ENCODE measurements at regions not wholly inside any gene's neighbourhood (a gene's known extent, or its start where the extent isn't known, plus 50 kb on each side); places are given as distances from the start of the nearest gene placed in this dataset.
"Not testable (repeated sequence)": the region's sequence is repeated elsewhere in the genome, so short reads cannot be mapped to it uniquely, and the experiment has no call there.

DNA sequence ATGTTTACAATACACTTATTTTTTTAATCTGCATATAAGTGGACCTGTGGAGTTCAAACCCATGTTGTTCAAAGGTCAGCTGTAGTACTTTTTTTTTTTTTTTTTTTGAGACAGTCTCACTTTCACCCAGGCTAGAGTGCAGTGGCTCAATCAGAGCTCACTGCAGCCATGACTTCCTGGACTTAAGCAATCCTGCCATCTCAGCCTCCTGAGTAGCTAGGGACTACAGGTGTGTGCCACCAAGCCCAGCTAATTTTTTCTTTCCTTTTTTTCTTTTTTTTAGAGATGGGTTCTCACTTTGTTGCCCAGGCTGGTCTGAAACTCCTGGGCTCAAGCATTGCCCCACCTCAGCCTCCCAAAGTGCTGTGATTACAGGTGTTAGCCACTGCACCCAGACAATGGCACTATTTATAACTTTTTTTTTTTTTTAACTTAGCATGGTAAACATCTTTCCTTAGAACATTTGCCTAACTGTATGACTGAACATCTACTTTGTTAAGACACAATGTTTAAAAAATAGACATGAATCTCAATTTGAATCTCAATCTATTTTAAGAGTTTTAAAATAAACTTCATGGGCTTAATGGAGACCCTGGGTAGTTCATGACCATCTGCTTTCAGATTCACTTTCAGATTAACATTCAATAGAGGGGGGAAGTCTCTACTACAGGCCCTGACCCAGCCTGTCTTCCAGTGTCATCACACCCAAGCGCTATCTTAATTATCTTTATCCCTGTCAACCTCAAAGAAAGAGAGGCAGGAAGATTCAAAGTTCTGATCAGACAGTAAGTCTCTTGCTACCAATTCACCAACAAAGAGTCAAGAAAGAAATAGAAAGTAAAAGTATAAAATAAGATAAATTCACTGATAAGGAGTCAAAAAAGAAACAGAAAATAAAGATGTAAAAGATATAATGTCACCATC is 97.7 kb upstream of the DOCK9 start:
- DNase-seq (ENCODE audit: low read depth), result no peak

DNA sequence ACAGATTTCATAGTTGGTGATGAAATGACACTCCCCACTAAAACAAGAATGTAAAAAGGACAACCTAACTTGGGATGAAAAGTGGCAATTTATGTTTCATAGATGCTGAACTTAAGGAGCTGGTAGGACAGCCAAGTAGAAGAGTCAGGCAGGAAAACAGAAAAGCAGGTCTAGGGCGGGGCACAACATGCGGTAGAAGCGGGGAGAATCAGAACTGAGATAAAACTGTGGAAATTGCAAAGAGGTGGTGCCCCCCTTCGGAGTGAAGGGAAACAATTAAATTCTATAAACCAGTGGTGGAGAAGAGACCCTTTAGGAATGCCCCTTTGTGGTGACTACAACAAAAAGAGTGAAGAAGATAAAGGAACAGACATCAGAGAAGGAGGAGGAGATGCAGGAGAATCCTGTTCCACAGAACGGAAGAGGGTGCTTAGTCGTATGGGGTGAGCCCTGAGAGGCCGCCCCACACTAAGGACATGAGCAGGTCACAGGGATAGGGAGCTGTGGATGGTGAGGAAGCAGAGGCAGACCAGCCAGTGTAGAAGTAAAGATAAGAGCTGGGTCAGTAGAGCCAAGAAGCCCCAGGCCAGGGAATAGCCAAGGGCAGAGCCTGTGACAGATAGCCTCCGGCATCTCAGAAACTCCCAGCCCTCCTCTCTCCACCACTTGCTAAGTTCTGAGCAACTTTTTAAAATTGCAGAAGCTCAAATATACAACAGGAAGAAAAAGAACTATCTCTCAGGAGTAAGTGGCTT is 100.3 kb upstream of the DOCK9 start:
- DNase-seq (ENCODE audit: low read depth), result no peak

DNA sequence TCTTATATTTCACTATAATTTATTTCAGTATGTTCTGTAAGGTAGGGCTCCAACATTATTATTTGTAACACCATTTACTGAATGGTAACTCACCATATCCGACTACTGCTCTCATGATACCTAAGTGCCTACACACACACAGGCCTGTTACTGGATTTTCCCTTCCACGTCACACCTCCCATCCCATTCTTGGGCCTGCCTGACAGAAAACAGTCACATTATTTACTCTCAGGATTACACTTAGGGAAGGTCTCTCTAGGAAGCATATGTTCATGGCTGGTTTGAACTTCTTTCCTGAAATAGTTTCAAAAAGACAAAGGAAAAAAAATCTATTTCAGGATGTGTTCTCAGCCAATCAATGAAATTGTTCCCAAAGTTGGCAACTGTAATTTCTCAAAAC is 102.3 kb upstream of the DOCK9 start:
- no peak for DNase-seq (ENCODE audit: low read depth)

DNA sequence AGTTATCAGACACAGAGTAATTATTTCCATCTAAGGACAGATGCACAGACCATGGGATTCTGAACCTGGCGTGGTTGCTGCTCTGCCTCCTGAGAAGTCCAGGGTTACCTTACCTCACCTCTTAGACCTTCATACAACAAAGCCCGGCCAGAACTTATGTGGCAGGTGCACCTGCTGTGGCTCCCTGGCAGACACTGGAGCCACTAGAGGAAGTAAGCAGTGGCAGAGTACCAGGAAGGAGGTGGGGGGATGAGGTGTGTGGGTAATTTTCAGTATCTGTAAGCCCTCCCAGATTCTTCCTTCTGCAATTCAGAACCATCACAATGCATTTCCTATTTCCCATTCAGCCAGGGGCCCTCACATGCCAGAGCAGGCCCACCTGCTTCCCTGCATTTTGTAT is 106.1 kb upstream of the DOCK9 start:
- DNase-seq (ENCODE audit: low read depth), result no peak

DNA sequence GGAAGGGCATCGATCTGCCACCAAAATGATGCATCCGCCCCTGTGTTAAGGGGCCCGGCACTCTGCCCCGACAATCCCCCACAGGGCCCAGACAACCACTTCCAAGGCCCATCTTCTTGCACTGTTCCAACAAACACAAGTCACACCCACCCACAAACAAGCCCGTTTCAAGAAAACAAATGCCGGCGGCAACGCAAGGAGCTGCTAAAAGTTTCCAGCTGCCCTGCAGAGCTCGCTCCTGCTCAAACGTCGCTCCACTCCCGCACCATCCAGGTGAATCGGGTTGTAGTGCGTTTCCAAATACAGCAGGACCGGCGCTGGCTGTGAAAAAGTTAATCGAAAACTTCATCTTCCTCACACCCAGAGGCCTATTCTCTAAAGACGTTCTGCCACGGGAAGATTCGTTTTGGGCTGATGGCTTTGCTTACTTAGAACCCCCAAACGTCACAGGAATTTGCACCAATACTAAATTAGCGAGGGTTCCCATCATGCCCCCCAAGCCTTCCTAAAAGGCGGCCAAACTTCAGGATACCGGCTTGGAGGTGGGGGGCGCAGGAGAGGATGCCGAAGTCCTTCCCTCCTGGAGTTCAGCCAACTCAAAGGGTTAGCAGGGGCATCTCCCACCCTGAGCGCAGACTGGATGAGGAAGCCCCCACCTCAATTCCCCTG is 107.4 kb upstream of the DOCK9 start:
- DNase-seq (ENCODE audit: low read depth), result no peak

DNA sequence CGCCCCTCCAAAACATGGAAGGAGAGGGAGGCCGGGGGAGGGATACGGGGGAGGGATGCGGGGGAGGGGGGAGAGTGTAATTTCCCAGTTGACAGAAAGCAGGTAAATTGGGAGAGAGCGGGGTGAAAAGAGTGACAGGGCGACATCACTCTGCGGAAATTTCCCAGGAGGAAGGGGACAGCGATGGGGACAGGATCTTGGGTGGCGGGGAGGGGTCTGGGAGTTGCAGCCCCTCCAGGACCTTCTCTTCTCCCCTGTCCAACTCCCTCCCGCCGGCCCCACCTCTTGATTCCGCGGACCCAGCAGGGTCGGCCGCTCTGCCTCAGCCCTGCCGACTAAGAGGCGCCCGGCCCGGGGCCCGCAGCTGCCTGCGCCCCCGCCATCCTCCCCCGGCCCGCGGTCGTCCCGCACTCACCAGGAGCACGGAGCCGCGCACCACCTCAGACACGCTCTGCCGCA is 108.0 kb upstream of the DOCK9 start:
- DNase-seq (ENCODE audit: low read depth), result no peak

DNA sequence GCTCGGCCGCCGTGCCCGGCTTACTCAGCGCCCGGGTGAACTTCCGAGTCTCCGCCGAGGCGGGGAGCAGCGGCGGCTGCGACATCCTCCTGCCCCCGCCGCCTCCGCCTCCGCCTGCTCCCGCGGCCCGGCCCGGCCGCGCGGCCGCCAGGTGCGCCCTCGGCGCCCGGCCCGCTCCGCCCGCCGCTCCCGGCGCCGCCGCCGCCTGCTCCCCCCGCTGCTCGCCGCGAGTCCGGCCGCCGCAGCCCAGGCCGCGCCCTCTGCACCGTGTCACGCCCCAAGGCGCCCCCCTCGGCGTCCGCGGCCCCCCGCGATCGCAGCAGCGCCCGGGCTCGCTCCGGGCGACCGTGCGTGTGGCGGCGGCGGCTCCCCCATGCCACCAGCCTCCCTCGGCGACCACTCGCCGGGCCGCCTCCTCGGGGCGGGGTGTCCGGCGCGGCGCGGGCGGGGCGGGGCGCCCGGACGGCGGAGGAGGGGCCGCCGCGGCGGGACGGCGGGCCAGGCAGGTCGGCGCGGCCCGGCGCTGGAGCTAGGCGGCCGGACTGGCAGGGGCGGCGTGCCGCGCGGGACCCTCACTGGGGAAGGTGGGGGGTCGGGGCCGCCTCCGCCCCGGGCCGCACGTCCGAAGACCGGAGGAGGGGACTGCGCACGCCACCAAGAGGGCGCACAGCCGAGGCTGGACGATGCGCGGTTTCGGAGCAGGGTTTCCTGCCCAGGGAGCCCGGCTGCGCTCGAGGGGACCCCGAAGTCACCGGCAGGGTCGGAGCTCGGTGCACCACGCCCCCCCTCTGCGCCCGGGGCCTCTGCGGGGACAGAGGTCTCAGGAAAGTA is 108.6 kb upstream of the DOCK9 start:
- no peak for DNase-seq (ENCODE audit: low read depth)

DNA sequence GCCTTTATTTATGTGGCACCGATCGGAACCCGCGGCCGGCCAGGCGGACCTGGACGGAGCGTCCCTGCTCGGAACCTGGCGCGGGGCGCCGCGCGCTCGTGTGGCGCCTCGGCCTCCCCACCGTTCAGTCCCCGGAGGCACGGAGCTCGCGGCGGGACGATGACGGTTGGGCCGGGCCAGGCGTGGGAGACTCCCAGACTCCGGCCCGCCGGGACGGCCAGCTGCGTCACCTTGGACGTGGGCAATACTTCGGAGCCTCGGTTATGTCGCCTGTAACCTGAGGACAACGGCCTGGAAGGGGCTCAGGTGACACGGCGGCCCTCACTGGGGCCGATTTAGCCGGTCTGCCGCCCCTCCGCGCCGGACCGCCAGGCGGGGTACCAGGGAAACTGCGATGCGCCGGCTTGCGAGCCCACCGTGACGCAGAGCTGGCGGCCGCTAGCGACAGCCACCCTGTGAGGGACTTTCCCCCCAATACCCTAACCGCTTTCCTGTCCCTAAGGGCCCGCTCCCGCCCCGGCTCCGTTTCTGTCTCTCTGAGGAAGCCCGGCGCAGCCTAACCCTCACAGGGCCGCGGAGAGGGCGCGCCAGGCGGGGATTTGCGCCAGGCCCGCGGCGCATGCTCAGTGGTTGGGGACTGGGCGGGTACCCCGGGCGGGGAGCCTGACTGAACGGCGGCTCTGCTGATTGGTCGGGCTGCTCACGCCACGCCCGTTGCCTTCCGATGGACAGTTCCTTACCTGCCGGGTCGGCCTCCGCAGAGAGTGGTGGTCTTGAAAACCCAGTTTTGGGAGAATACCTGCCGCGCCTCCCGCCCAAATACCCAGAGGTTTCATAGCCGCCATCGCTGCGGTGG is 109.5 kb upstream of the DOCK9 start:
- peak; percentile 61 for DNase-seq (ENCODE audit: low read depth)

DNA sequence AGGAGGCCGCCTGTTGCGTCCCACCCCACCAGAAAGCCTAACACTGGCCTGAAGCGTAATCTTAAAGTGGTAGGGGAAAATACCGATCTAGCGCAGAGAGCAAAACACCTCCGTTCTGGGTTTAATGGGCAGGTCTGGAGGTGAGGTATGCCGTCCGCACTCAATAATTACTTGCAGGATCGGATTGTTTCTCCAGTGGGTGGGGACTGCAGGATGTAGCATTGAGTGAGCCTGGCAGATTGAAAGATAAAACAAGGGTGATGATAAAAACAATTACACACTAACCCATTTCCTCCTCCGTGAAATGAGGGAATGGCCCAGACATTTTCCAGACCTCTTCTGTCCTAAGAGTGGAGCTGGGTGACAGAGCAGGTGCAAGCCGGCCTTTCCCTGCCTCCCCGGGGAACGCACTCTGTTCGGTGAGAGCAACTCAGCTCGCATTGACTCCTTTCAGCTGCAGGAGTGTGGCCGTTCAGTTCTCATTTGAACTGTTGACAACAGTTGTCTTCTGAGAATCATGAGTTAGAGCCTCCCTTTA is 110.2 kb upstream of the DOCK9 start:
- no peak for DNase-seq (ENCODE audit: low read depth)

DNA sequence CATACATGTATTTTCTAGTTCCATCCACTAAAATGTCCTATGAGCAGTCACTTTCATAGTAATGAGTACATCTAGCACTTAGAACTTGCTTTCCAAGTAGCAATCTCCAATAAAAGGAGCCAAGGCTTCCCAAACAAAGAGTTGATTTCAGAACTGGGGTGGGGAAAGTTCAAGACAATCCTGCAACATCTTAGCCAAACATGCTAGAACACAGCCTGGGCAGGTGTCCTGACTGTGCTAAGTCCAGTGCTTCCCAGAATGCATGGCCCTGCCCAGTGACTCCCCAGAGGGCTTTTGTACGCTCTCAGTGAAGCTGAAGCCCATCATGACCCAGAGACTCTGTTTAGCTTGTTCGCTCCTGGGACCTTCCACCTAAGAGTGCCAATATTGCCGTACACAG is 106.7 kb upstream of the UBAC2 start:
- DNase-seq (ENCODE audit: low read depth), result no peak

DNA sequence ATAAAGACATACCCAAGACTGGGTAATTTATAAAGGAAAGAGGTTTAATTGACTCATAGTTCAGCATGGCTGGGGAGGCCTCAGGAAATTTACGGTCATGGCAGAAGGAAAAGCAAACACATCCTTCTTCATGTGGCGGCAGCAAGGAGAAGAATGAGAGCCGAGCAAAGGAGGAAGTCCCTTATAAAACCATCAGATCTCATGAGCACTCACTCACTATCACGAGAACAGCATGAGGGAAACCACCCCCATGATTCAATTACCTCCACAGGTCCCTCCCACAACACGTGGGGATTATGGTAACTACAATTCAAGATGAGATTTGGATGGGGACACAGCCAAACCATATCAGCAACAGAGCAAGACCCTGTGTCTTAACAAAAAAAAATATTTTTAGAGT is 98.8 kb upstream of the UBAC2 start:
- not testable (repeated sequence) for DNase-seq (ENCODE audit: low read depth)

DNA sequence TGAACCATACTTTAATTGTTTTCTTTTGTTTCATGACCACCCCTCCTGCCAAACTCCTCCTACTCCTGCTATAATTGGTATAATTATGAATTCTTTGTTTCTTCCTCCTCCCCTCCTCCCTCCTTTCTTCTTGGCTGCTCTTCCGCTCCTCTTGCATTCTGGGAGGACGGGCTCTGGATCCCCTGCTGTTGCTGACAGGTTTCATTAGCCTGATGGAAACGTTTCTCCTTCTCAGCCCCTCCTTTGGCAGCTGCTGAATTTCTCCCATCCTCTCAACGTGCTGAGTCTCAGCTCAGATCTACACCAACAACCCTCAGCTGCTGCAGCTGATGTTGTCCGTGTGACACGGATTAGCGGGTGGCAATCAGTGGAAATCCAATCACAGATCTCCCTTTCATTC is 97.1 kb upstream of the UBAC2 start:
- no peak for DNase-seq (ENCODE audit: low read depth)

DNA sequence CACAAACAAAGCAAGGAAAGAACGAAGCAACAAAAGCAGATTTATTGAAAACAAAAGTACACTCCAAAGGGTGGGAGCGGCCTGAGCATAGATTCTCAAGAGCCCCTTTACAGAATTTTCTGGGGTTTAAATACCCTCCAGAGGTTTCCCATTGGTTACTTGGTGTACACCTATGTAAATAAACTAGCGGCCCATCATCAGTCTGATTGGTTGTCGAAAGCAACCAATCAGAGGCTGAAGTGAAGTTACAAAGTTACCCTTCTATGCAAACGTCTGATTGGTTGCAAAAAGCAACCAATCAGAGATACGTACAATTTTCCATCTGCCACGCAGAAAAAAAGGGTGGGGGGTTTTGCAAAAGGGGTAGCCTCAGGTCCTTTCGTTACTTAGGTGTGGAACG is 96.3 kb upstream of the UBAC2 start:
- no peak for DNase-seq (ENCODE audit: low read depth)

DNA sequence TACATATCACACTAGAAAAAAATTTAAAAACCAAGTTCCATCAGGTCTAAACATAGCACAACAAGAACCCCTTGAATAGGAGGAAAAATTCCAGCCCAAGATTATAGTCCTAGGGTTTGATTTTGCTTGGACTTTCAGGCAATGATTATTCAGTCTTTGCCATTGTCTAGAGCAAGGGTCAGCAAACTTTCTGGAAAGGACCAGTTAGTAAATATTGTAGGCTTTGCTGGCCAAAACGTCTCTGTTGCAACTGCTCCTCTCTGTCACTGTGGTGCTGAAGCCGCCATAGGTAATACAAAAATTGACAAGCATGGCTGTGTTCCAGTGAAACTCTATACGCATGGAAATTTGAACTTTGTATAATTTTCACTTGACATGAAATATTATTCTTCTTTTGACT is 95.5 kb upstream of the UBAC2 start:
- no peak for DNase-seq (ENCODE audit: low read depth)

DNA sequence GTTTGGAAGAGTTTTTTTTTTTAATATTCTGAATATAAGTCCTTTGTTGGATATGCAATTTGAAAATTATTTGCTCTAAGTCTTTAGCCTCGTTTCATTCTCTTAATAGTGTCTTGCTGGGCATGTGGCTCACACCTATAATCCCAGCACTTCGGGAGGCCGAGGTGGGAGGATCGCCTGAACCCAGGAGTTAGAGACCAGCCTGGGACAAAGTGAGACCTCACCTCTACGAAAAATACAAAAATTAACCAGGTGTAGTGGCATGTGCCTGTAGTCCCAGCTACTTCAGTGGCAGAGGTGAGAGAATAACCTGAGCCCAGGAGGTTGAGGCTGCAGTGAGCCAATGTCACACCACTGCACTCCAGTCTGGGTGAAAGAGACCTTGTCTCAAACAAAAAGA is 87.3 kb upstream of the UBAC2 start:
- no peak for DNase-seq (ENCODE audit: low read depth)

DNA sequence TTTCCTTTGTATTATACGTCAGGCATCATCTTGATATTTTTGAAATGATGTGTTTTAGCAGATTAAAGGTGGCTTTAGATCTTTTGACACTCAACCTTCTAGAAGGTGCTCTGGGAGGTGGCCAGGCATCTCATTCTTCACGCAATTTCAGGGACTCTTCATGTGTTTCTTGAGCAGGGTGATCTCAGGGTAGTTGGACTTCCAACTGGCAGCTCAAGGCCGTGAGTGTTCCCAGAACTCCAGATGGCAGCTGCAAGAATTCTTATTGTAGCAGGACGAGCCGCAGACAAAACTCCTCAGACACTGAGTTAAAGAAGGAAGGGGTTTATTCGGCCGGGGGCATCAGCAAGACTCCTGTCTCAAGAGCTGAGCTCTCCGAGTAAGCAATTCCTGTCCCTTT is 82.5 kb upstream of the UBAC2 start:
- no peak for DNase-seq (ENCODE audit: low read depth)

DNA sequence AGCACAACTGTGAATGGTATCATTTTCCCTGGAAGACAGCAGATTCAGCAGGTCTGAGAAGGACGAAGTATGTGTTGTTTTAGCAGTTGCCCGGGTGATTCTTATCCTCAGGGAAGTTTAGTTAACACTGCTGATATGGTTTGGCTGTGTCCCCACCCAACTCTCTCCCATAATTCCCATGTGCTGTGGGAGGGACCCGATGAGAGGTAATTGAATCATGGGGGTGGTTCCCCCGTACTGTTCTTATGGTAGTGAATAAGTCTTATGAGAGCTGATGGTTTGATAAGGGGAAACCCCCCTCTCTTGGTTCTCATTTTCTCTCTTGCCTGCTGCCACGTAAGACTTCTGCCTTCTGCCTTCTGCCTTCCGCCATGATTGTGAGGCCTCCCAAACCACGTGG is 81.0 kb upstream of the UBAC2 start:
- DNase-seq (ENCODE audit: low read depth), result no peak

DNA sequence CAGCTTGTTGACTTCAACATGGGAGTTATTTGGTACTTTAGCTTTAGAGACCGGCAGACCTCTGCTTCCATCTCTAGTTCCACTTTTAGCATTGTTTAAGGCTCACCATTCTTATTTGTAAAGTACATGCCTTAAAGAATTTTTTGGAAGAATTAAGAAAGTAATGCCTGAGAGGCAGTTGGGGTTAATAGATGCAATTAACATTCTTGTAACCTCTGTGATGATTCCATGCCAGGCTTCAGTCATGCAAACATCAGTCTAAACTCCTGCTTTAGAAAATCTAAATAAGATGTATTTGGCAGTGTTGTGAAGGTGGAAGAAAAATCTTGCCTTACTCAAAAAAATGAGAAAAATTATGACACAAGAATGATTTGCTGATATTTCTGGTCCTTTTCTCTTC is 79.9 kb upstream of the UBAC2 start:
- no peak for DNase-seq (ENCODE audit: low read depth)

DNA sequence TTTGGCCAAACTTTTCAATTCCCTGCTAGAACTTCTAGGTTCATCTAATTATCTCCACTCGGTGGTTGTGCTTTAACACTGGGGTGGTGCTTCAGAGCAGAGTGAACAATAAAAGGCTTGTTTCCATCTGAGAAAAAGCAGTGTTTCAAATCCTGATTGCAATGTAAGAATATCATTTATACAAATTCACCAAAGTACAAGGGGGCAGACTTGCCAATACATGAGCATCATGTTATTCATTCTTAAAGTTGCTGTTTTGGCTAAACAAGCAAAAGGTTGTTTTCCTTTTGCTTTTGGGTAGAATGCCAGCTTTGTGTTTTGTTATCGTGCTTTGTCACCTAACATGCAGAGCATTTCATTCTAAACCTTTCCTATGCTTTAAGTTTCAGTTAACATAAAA is 78.5 kb upstream of the UBAC2 start:
- DNase-seq (ENCODE audit: low read depth), result no peak
